Inflammatory macrophage treated with lipopolysaccharide for 1 hour (primary cell): ENCODE measurements at regions not wholly inside any gene's neighbourhood (a gene's known extent, or its start where the extent isn't known, plus 50 kb on each side); places are given as distances from the start of the nearest gene placed in this dataset.
A peak's percentile ranks its signal among the peaks of the same experiment; 100 is the strongest.
"Not testable (repeated sequence)": the region's sequence is repeated elsewhere in the genome, so short reads cannot be mapped to it uniquely, and the experiment has no call there.

ENCODE experiments used
- DNase-seq, 2 donors: peaks; one replicate each; pipeline ENCODE4 v3.0.0-alpha.2; 2020 to 2022

GRCh38 chr1:88454781-88455180 lies 229.3 kb upstream of the PKN2 start:
- DNase-seq = no peak

- DNase-seq = peak; percentile 10 to 25
Observed at GRCh38 chr1:88455621-88456256, 228.3 kb upstream of the PKN2 start.

GRCh38 chr1:88457197-88457596 lies 226.9 kb upstream of the PKN2 start:
- DNase-seq = no peak

- no peak for DNase-seq
Observed at GRCh38 chr1:88461007-88461406, 223.1 kb upstream of the PKN2 start.

GRCh38 chr1:88462096-88462487 lies 222.0 kb upstream of the PKN2 start:
- DNase-seq = no peak

- no peak for DNase-seq
Observed at GRCh38 chr1:88462488-88463261, 221.4 kb upstream of the PKN2 start.

- DNase-seq = no peak
Observed at GRCh38 chr1:88463401-88463985, 220.6 kb upstream of the PKN2 start.

GRCh38 chr1:88466011-88466410 lies 218.1 kb upstream of the PKN2 start:
- DNase-seq = no peak

- DNase-seq = no peak
Observed at GRCh38 chr1:88466899-88467580, 217.0 kb upstream of the PKN2 start.

GRCh38 chr1:88472298-88472697 lies 211.8 kb upstream of the PKN2 start:
- no peak for DNase-seq

- DNase-seq = no peak
Observed at GRCh38 chr1:88472714-88473113, 211.4 kb upstream of the PKN2 start.

- DNase-seq = no peak
Observed at GRCh38 chr1:88474555-88475304, 209.3 kb upstream of the PKN2 start.

- DNase-seq = no peak
Observed at GRCh38 chr1:88484881-88485280, 199.2 kb upstream of the PKN2 start.

- DNase-seq = no peak
Observed at GRCh38 chr1:88488237-88488636, 195.8 kb upstream of the PKN2 start.

GRCh38 chr1:88490676-88491075 lies 193.4 kb upstream of the PKN2 start:
- no peak for DNase-seq

GRCh38 chr1:88499671-88500070 lies 184.4 kb upstream of the PKN2 start:
- no peak for DNase-seq

- no peak for DNase-seq
Observed at GRCh38 chr1:88502886-88503285, 181.2 kb upstream of the PKN2 start.

- DNase-seq = no peak
Observed at GRCh38 chr1:88503646-88504045, 180.4 kb upstream of the PKN2 start.

GRCh38 chr1:88504601-88505000 lies 179.5 kb upstream of the PKN2 start:
- DNase-seq = no peak

- DNase-seq = no peak
Observed at GRCh38 chr1:88509379-88509778, 174.7 kb upstream of the PKN2 start.

GRCh38 chr1:88514544-88515060 lies 169.5 kb upstream of the PKN2 start:
- DNase-seq = no peak

GRCh38 chr1:88517499-88517898 lies 166.6 kb upstream of the PKN2 start:
- not testable (repeated sequence) for DNase-seq

GRCh38 chr1:88519156-88519555 lies 164.9 kb upstream of the PKN2 start:
- no peak for DNase-seq
